ENCODE measurements at regions not wholly inside any gene's neighbourhood (a gene's known extent, or its start where the extent isn't known, plus 50 kb on each side); places are given as distances from the start of the nearest gene placed in this dataset.

DNA sequence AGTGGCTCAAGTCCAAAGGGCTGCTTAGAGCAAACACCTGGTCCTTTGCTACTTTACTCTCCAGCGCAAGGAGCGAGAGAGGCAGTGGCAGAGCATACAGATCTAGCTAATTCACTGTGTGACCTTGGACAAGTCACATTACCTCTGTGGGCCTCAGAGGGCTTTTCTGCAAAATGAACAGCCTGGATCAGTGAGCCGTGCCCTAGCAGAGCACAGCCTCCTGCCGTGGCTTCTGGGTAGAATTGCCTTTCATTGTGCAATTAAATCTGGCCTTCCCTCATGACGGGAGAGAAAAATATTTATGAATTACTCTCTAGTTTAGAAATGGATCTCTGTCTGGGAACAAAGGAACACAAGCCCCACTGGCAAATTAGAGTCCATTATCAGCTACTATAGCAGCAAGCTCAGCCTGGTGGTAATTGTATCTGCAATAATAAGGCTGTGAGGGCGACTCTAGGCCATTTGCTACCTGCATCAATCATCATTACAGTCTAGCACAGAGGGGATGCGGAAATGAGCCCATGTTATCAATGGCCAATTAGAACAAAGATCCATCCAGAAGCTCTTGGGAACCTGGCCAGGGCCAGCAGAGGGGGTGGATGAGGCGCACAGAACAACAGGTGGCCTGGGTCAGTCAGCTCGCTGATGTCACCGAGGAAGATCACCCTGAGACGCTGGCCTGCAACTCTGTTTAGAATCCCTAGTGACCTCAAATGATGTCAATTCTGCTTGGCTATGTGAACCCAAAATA lies 114.2 kb upstream of the LY86 start:
- no peak for TF ChIP-seq POLR2A (IDR thresholded peaks at IDR 0.05)
- TF ChIP-seq, protein P1, sequence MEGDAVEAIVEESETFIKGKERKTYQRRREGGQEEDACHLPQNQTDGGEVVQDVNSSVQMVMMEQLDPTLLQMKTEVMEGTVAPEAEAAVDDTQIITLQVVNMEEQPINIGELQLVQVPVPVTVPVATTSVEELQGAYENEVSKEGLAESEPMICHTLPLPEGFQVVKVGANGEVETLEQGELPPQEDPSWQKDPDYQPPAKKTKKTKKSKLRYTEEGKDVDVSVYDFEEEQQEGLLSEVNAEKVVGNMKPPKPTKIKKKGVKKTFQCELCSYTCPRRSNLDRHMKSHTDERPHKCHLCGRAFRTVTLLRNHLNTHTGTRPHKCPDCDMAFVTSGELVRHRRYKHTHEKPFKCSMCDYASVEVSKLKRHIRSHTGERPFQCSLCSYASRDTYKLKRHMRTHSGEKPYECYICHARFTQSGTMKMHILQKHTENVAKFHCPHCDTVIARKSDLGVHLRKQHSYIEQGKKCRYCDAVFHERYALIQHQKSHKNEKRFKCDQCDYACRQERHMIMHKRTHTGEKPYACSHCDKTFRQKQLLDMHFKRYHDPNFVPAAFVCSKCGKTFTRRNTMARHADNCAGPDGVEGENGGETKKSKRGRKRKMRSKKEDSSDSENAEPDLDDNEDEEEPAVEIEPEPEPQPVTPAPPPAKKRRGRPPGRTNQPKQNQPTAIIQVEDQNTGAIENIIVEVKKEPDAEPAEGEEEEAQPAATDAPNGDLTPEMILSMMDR (IDR thresholded peaks at IDR 0.05 in 8 of 11, conservative IDR thresholded peaks at IDR 0.05 in 3 of 11) = no peak
